Glutamatergic neuron (in vitro differentiated cells): ENCODE measurements at regions not wholly inside any gene's neighbourhood (a gene's known extent, or its start where the extent isn't known, plus 50 kb on each side); places are given as distances from the start of the nearest gene placed in this dataset.

Experiments used
- DNase-seq: peaks from one replicate; pipeline ENCODE4 v3.0.0; 2022
- H3K27ac Mint-ChIP-seq: one replicate; pipeline ENCODE4 v1.8.0; 2020; ENCODE audit warnings: mild to moderate bottlenecking, mixed read lengths, inconsistent platforms; ENCODE audit not compliant: unreplicated experiment
- H3K27me3 Mint-ChIP-seq: one replicate; pipeline ENCODE4 v1.8.0; 2020; ENCODE audit warnings: mild to moderate bottlenecking, moderate library complexity, mixed read lengths, inconsistent platforms; ENCODE audit not compliant: unreplicated experiment
- H3K36me3 Mint-ChIP-seq: one replicate; pipeline ENCODE4 v1.8.0; 2020; ENCODE audit warnings: mild to moderate bottlenecking, mixed read lengths, inconsistent platforms; ENCODE audit not compliant: unreplicated experiment
- H3K4me1 Mint-ChIP-seq: one replicate; pipeline ENCODE4 v1.8.0; 2020; ENCODE audit warnings: mild to moderate bottlenecking, low read depth, mixed read lengths, inconsistent platforms; ENCODE audit not compliant: unreplicated experiment
- H3K4me3 Mint-ChIP-seq: one replicate; pipeline ENCODE4 v1.8.0; 2020; ENCODE audit warnings: mild to moderate bottlenecking, mixed read lengths, inconsistent platforms; ENCODE audit not compliant: unreplicated experiment
- H3K9me3 Mint-ChIP-seq: one replicate; pipeline ENCODE4 v1.8.0; 2020; ENCODE audit warnings: mild to moderate bottlenecking, moderate library complexity, mixed read lengths, inconsistent platforms; ENCODE audit not compliant: unreplicated experiment
- CTCF ChIP-seq: fragments of 200-600 bp; sonication (generic); IDR thresholded peaks from one replicate; pipeline ENCODE4 v1.5.0; 2021; ENCODE audit not compliant: partially characterized antibody, unreplicated experiment

GRCh38 chr7:8827329-8827728 lies 393.9 kb downstream of the NXPH1 start:
- TF ChIP-seq CTCF = no peak
- Mint-ChIP-seq H3K4me1 (no peaks in the 10 kb centered on the region), H3K27ac (no peak overlapping the region), H3K27me3 (no peaks in the 10 kb centered on the region), H3K9me3 (peaks cover 4% of the 10 kb centered on the region), H3K36me3 (peaks cover 5% of the 10 kb centered on the region), H3K4me3 (no peak overlapping the region)
- no peak for DNase-seq

DNA sequence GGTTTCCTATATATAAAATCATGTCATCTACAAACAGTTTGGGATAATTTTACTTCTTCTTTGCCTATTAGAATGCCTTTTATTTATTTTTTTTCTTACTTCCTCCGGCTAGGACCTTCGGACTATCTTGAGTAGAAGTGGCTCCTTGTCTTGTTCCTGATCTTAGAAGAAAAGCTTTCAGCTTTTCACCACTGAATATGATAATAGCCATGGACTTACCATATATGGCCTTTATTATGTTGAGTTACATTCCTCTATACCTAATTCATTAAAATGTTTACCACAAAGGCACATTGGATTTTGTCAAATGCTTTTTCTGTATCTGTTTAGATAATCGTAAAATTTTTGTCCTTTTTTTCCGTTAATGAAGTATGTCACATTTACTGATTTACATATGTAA lies 395.7 kb downstream of the NXPH1 start:
- Mint-ChIP-seq H3K4me3 (no peak overlapping the region), H3K36me3 (no peaks in the 10 kb centered on the region), H3K4me1 (no peaks in the 10 kb centered on the region), H3K9me3 (no peaks in the 10 kb centered on the region), H3K27me3 (no peaks in the 10 kb centered on the region), H3K27ac (no peak overlapping the region)
- no peak for TF ChIP-seq CTCF
- no peak for DNase-seq

DNA sequence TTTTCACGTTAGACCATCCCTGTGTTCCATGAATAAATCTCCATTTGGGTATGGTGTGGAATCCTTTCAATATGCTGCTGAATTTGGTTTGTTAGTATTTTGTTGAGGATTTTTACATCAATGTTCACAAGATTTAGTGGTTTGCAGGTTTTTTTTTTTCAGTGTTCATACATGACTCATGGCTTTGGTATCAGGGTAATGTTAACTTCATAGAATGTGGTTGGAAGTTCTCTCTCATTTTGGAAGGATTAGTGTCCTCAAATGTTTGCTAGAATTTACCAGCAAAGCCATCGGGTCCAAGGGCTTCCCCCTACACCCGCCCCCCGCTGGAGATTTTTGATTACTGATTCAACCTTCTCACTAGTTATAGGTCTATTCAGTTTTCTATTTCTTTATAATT lies 398.0 kb downstream of the NXPH1 start:
- DNase-seq = no peak
- Mint-ChIP-seq H3K4me1 (peaks cover 2% of the 10 kb centered on the region), H3K27me3 (no peaks in the 10 kb centered on the region)

GRCh38 chr7:8833355-8833754 lies 399.9 kb downstream of the NXPH1 start:
- no peak for DNase-seq
- no peaks in the 10 kb centered on the region for H3K36me3 Mint-ChIP-seq
- H3K4me3 Mint-ChIP-seq = no peak overlapping the region
- no peaks in the 10 kb centered on the region for H3K9me3 Mint-ChIP-seq
- no peak for TF ChIP-seq CTCF
- H3K27me3 Mint-ChIP-seq = no peaks in the 10 kb centered on the region
- H3K4me1 Mint-ChIP-seq = peaks cover 2% of the 10 kb centered on the region
- H3K27ac Mint-ChIP-seq = no peak overlapping the region

More for the DNA sequence above, 398.0 kb downstream of the NXPH1 start:
- no peak overlapping the region for H3K4me3 Mint-ChIP-seq
- H3K9me3 Mint-ChIP-seq = no peaks in the 10 kb centered on the region
- TF ChIP-seq CTCF = no peak
- H3K27ac Mint-ChIP-seq = no peak overlapping the region
- H3K36me3 Mint-ChIP-seq = no peaks in the 10 kb centered on the region

- no peaks in the 10 kb centered on the region for H3K9me3 Mint-ChIP-seq
- no peaks in the 10 kb centered on the region for H3K36me3 Mint-ChIP-seq
- peaks cover 2% of the 10 kb centered on the region for H3K27me3 Mint-ChIP-seq
- no peak for DNase-seq
- TF ChIP-seq CTCF = no peak
- H3K27ac Mint-ChIP-seq = no peak overlapping the region
- no peak overlapping the region for H3K4me3 Mint-ChIP-seq
- H3K4me1 Mint-ChIP-seq = peaks cover 1% of the 10 kb centered on the region
Measured at GRCh38 chr7:8841171-8841570, 407.8 kb downstream of the NXPH1 start.
